ENCODE measurements at regions not wholly inside any gene's neighbourhood (a gene's known extent, or its start where the extent isn't known, plus 50 kb on each side); places are given as distances from the start of the nearest gene placed in this dataset.

- POLR2A ChIA-PET, result no interaction called here
- CTCF ChIA-PET, result interaction anchor here (0.6 to 2.9 kb wide), 2 partner anchors 10 to 221 kb away, joined by 3 to 8 read pairs; no protein-coding TSS in a partner anchor
These were observed 87.4 kb upstream of the HS6ST1 start for GRCh38 chr2:128405981-128406613.

GRCh38 chr2:128406736-128407554 lies 88.3 kb upstream of the HS6ST1 start:
- H3K36me3 ChIP-seq (ENCODE audit: control insufficient read depth in 2 of 2, extremely low read depth in 1 of 2, insufficient read depth in 2 of 2, low read length in 2 of 2), result no peaks in the 10 kb centered on the region
- TF ChIP-seq POLR2A (IDR thresholded peaks at IDR 0.05; ENCODE audit: low read depth, low read length), result no peak
- no peaks in the 10 kb centered on the region for H4K20me1 ChIP-seq (replicated peaks; ENCODE audit: control insufficient read depth, extremely low read depth, insufficient read depth, low read length)
- dilution Hi-C loops (cut with MboI; ENCODE audit: extremely low pct_ligation_motif_present, low sequenced_read_pairs) (no loop called here), intact Hi-C loops (cut with micrococcal nuclease) (no loop called here)
- H3K4me2 ChIP-seq (ENCODE audit: insufficient read depth, low read length), result no peak overlapping the region
- H3K9me3 ChIP-seq (replicated peaks; ENCODE audit: control insufficient read depth, insufficient read depth, low read length), result no peaks in the 10 kb centered on the region
- no TSS peak for BruUV-seq (replicated peaks)
- H3K27me3 ChIP-seq (ENCODE audit: control insufficient read depth in 2 of 2, insufficient read depth in 2 of 2, low read length in 2 of 2), result no peaks in the 10 kb centered on the region
- FAIRE-seq (no peak), DNase-seq (ENCODE audit: low read depth, low spot score) (no peak)
- no peak overlapping the region for H3K27ac ChIP-seq (ENCODE audit: insufficient read depth, low read depth, low read length)
- H3K9ac ChIP-seq (replicated peaks; ENCODE audit: extremely low read depth, insufficient read depth, low read length), result no peak overlapping the region
- ChIA-PET CTCF (interaction anchor here (2.9 kb wide), 1 partner anchor 11 kb away, joined by 8 read pairs; no protein-coding TSS in a partner anchor), POLR2A (no interaction called here)
- no peak overlapping the region for H3K4me3 ChIP-seq (replicated peaks in 1 of 3; ENCODE audit: insufficient read depth in 1 of 3, low read depth in 1 of 3, low read length in 3 of 3)
- H2AFZ ChIP-seq (ENCODE audit: low read depth, low read length), result no peak overlapping the region
- no peaks in the 10 kb centered on the region for H3K9me1 ChIP-seq (replicated peaks; ENCODE audit: control insufficient read depth, extremely low read depth, insufficient read depth, low read length)
- no peaks in the 10 kb centered on the region for H3K79me2 ChIP-seq (ENCODE audit: control insufficient read depth, insufficient read depth, low read length)
- H3K4me1 ChIP-seq (ENCODE audit: control insufficient read depth, extremely low read depth, insufficient read depth, low read length), result peaks cover 14% of the 10 kb centered on the region

More at GRCh38 chr2:128405981-128406613, 87.4 kb upstream of the HS6ST1 start:
- H3K36me3 ChIP-seq (ENCODE audit: control insufficient read depth in 2 of 2, extremely low read depth in 1 of 2, insufficient read depth in 2 of 2, low read length in 2 of 2), result no peaks in the 10 kb centered on the region
- DNase-seq (ENCODE audit: low read depth, low spot score) (no peak), FAIRE-seq (no peak)
- H3K27ac ChIP-seq (ENCODE audit: insufficient read depth, low read depth, low read length), result no peak overlapping the region
- intact Hi-C loops (cut with micrococcal nuclease), result no loop called here
- no peaks in the 10 kb centered on the region for H3K79me2 ChIP-seq (ENCODE audit: control insufficient read depth, insufficient read depth, low read length)
- no TSS peak for BruUV-seq (replicated peaks)
- no peaks in the 10 kb centered on the region for H3K9me1 ChIP-seq (replicated peaks; ENCODE audit: control insufficient read depth, extremely low read depth, insufficient read depth, low read length)
- H3K27me3 ChIP-seq (ENCODE audit: control insufficient read depth in 2 of 2, insufficient read depth in 2 of 2, low read length in 2 of 2), result no peaks in the 10 kb centered on the region
- H3K9ac ChIP-seq (replicated peaks; ENCODE audit: extremely low read depth, insufficient read depth, low read length), result no peak overlapping the region
- no peak overlapping the region for H2AFZ ChIP-seq (ENCODE audit: low read depth, low read length)
- no peaks in the 10 kb centered on the region for H3K9me3 ChIP-seq (replicated peaks; ENCODE audit: control insufficient read depth, insufficient read depth, low read length)
- H4K20me1 ChIP-seq (replicated peaks; ENCODE audit: control insufficient read depth, extremely low read depth, insufficient read depth, low read length), result no peaks in the 10 kb centered on the region
- H3K4me3 ChIP-seq (replicated peaks in 1 of 3; ENCODE audit: insufficient read depth in 1 of 3, low read depth in 1 of 3, low read length in 3 of 3), result no peak overlapping the region
- H3K4me1 ChIP-seq (ENCODE audit: control insufficient read depth, extremely low read depth, insufficient read depth, low read length), result peaks cover 14% of the 10 kb centered on the region
- no peak overlapping the region for H3K4me2 ChIP-seq (ENCODE audit: insufficient read depth, low read length)
- dilution Hi-C loops (cut with MboI; ENCODE audit: extremely low pct_ligation_motif_present, low sequenced_read_pairs), result no loop called here
- no peak for TF ChIP-seq EZH2 (IDR thresholded peaks at IDR 0.05; ENCODE audit: borderline replicate concordance, low read depth, low read length, severe bottlenecking)
